Kidney epithelial cell (primary cell): ENCODE measurements at regions not wholly inside any gene's neighbourhood (a gene's known extent, or its start where the extent isn't known, plus 50 kb on each side); places are given as distances from the start of the nearest gene placed in this dataset.
A peak's percentile ranks its signal among the peaks of the same experiment; 100 is the strongest.

Experiments used
- DNase-seq: peaks from one replicate; pipeline ENCODE4 v3.0.0-alpha.2; 2010; ENCODE audit warnings: low read depth
- H3K27me3 ChIP-seq: 2 replicates; pipeline ENCODE4 v1.6.0; 2011; ENCODE audit warnings: low read length; ENCODE audit not compliant: control insufficient read depth, insufficient read depth
- H3K36me3 ChIP-seq: 2 replicates; pipeline ENCODE4 v1.5.1; 2011; ENCODE audit warnings: low read length; ENCODE audit not compliant: control insufficient read depth, insufficient read depth
- H3K4me3 ChIP-seq: 2 replicates; pipeline ENCODE4 v1.5.1; 2011; ENCODE audit warnings: low read depth, mild to moderate bottlenecking, control low read depth, low read length
- TF ChIP-seq, protein P1 (sequence below): IDR thresholded peaks from 2 replicates; pipeline ENCODE4 v1.5.1; 2011; ENCODE audit warnings: mild to moderate bottlenecking, moderate library complexity, low read length, control low read depth, inconsistent platforms; ENCODE audit not compliant: insufficient read depth, poor library complexity, severe bottlenecking

DNA sequence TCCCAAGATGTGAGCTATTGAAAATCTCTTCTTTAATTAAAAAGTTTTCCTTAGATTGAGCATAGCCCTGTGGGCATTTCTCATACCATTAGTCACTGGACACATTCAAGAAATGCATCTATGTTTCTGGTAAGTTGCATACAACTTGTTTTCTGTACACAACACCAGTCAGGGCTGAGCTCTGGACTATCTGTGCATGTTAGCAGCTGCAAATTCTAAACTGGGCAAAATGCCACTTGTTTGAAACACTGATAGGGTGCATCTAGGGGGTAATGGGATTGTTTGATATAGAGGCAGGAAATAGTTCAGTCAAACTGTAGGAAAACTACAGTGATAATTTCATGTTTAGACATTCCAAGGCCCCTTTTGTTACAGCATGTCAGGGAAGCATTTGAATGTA, 145.6 kb upstream of the NPY start:
- Histone ChIP-seq H3K4me3 (no peak overlapping the region), H3K36me3 (no peaks in the 10 kb centered on the region), H3K27me3 (no peaks in the 10 kb centered on the region)
- TF ChIP-seq, protein P1, sequence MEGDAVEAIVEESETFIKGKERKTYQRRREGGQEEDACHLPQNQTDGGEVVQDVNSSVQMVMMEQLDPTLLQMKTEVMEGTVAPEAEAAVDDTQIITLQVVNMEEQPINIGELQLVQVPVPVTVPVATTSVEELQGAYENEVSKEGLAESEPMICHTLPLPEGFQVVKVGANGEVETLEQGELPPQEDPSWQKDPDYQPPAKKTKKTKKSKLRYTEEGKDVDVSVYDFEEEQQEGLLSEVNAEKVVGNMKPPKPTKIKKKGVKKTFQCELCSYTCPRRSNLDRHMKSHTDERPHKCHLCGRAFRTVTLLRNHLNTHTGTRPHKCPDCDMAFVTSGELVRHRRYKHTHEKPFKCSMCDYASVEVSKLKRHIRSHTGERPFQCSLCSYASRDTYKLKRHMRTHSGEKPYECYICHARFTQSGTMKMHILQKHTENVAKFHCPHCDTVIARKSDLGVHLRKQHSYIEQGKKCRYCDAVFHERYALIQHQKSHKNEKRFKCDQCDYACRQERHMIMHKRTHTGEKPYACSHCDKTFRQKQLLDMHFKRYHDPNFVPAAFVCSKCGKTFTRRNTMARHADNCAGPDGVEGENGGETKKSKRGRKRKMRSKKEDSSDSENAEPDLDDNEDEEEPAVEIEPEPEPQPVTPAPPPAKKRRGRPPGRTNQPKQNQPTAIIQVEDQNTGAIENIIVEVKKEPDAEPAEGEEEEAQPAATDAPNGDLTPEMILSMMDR: no peak
- no peak for DNase-seq

DNA sequence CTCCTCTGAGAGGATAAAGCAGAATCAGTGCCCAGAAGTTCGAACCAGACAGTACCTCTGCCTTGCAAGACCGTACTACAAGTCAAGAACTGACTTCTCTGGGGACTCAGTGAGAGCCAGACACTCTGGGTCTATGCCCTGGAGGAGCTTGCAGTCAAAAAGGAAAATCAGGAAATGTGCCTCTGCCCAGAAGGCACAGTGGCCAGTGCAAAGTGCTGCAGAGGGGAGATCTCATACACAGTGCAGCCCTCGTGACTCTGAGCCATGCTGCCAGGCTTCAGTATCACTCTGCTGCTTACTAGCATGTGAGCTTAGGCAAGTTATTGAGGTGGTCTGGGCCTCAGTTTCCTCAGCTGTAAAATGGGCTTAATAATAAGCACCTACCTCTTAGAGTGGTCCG, 144.0 kb upstream of the NPY start:
- Histone ChIP-seq H3K36me3 (no peaks in the 10 kb centered on the region), H3K4me3 (no peak overlapping the region), H3K27me3 (no peaks in the 10 kb centered on the region)
- DNase-seq: no peak
- TF ChIP-seq, protein P1: no peak

DNA sequence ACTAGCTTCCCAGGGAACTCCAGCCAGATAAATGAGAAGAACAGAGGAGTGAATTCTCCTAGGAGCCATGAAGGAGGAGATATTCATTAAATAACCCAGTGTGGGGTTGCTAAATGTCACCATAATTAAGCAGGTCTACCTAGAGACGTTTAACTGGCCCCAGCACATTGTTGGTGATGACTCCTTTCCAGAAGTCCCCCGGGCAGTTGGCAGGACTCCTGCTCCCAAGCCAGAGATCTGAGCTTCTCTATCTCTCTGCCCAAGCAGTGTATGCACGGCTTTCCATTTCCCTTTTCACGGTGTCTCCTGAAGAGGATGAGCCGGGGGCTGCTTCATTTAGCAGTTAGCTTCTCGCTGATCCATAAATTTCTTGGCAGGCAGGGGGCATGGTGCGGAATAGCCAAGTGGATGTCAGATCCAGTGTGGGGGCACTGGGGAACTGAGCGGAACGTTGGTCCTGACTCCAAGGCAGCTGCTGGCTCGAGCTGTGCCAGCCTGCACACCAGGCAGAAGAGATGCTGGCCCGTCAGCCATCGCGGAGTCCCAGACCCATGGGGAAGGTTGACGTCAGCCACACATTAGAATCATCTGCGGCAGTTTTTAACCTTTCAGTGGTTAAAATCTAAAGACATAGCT, 142.0 kb upstream of the NPY start:
- Histone ChIP-seq H3K36me3 (no peaks in the 10 kb centered on the region), H3K4me3 (no peak overlapping the region), H3K27me3 (no peaks in the 10 kb centered on the region)
- TF ChIP-seq, protein P1: no peak
- no peak for DNase-seq

DNA sequence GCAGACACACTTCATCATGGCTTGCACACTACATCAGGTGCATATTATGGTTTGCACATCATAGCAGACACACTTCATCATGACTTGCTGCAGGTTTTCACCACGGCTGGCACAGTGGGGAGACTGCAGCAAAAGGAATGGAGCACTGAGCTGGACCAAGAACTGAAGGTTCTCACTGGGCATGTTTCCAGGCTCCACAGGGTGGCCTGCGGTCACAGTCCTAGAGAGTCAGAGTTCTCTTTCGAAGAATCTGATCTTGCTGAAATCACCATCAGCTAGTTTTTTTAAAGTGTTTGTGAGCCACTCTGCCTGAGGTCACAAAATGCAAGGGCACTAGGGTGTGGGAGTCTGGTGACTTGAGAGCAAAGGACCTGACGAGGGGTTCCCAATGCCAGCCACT, 140.4 kb upstream of the NPY start:
- Histone ChIP-seq H3K4me3 (no peak overlapping the region), H3K36me3 (no peaks in the 10 kb centered on the region), H3K27me3 (no peaks in the 10 kb centered on the region)
- TF ChIP-seq, protein P1: no peak
- DNase-seq: no peak

DNA sequence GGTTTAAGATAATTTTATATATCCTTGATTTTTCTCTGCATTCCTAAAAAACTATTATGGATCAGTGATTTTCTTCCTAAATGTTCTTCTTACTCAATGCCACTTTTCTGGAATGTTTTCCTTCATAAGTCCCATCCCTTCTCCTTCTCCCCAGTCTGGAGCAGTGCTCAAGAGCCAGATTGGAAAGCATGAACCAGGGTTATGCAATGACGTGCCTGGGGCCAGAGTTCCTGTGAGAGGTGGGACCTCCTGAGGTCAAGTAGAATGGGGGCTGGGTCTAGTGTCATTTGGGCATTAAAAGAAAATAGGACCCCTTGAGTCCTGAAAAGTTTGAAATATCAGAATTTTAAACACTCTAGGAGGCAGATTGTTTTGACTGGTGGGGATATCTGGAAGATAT, 132.0 kb upstream of the NPY start:
- no peak for DNase-seq

DNA sequence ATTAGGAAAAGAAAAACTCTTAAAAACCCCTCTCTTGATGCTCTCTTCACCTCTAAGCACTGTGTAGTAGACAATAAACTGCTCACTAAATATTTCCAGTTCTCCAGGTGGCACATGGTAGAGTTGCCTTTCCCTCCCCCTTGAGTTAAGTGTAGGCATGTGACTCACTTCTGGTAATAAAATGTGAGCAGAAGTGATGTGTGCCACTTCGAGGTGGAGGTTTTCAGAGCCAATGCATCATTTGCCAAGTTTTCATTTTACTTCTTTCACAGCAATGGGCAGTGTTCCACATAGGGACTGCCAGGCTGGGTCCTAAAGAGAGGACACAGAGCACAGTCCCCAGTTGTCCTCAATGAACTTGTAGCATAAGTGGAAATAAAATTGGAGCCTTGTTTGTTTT, 131.6 kb upstream of the NPY start:
- TF ChIP-seq, protein P1: no peak
- no peak overlapping the region for H3K4me3 ChIP-seq
- no peaks in the 10 kb centered on the region for H3K36me3 ChIP-seq
- H3K27me3 ChIP-seq: no peaks in the 10 kb centered on the region
- DNase-seq: peak; percentile 5

More for the DNA sequence above, 132.0 kb upstream of the NPY start:
- Histone ChIP-seq H3K36me3 (no peaks in the 10 kb centered on the region), H3K4me3 (no peak overlapping the region), H3K27me3 (no peaks in the 10 kb centered on the region)
- TF ChIP-seq, protein P1: no peak
